Ishikawa (cell line): ENCODE measurements at regions not wholly inside any gene's neighbourhood (a gene's known extent, or its start where the extent isn't known, plus 50 kb on each side); places are given as distances from the start of the nearest gene placed in this dataset.

Experiments
- CEBPB ChIP-seq: IDR thresholded peaks from 2 replicates; pipeline ENCODE4 v1.6.1; 2012
- CREB1 ChIP-seq: IDR thresholded peaks from 2 replicates; pipeline ENCODE4 v1.6.1; 2012; ENCODE audit warnings: low read depth
- EGR1 ChIP-seq: IDR thresholded peaks from 2 replicates; pipeline ENCODE4 v1.6.1; 2012
- EP300 ChIP-seq: IDR thresholded peaks from 2 replicates; pipeline ENCODE4 v1.6.1; 2012; ENCODE audit warnings: borderline replicate concordance
- FOXM1 ChIP-seq: IDR thresholded peaks from 2 replicates; pipeline ENCODE4 v1.6.1; 2012; ENCODE audit warnings: low read depth, borderline replicate concordance
- NFIC ChIP-seq: IDR thresholded peaks from 2 replicates; pipeline ENCODE4 v1.6.1; 2012
- RAD21 ChIP-seq: IDR thresholded peaks from 2 replicates; pipeline ENCODE4 v1.6.1; 2012; ENCODE audit warnings: low read depth
- TAF1 ChIP-seq: IDR thresholded peaks from 2 replicates; pipeline ENCODE4 v1.6.1; 2012; ENCODE audit warnings: low read depth, mild to moderate bottlenecking
- TCF12 ChIP-seq: IDR thresholded peaks from 2 replicates; pipeline ENCODE4 v1.6.1; 2012; ENCODE audit warnings: low read depth
- TEAD4 ChIP-seq: IDR thresholded peaks from 2 replicates; pipeline ENCODE4 v1.6.1; 2012
- YY1 ChIP-seq: IDR thresholded peaks from 2 replicates; pipeline ENCODE4 v1.6.1; 2012; ENCODE audit warnings: low read depth
- ZBTB7A ChIP-seq: IDR thresholded peaks from 2 replicates; pipeline ENCODE4 v1.6.1; 2012; ENCODE audit warnings: low read depth
- TF ChIP-seq, protein P1 (sequence below): IDR thresholded peaks from 2 replicates; pipeline ENCODE4 v1.6.1; 2012
- TF ChIP-seq, protein P2 (sequence below): IDR thresholded peaks from 2 replicates; pipeline ENCODE4 v1.6.1; 2012; ENCODE audit warnings: low read depth, mild to moderate bottlenecking
- TF ChIP-seq, protein P3 (sequence below): IDR thresholded peaks from 2 replicates; pipeline ENCODE4 v1.6.1; 2012

DNA sequence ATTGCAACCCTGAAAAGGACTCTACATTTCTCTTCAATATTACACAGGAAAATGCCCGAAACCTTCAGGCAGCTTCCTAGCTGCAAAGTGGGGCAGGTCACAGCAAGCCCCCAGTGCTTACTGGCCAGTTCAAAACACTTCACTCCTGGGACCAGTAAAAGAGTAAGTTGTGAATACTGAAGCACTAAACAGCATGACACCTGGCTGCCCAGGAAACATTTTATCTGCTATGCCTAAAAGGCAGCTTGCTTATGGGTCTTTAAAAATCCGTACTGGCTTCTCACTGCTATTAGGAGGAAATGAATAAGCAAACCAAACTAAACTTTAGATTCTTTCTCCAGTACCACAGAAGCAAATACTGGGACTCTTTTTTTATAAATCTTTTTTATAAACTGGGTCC lies 457.9 kb upstream of the ALCAM start:
- TF ChIP-seq CEBPB: no peak
- no peak for TF ChIP-seq TAF1
- no peak for TF ChIP-seq FOXM1
- TF ChIP-seq, protein P1, sequence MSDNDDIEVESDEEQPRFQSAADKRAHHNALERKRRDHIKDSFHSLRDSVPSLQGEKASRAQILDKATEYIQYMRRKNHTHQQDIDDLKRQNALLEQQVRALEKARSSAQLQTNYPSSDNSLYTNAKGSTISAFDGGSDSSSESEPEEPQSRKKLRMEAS: no peak
- no peak for TF ChIP-seq EP300
- TF ChIP-seq NFIC: no peak
- no peak for TF ChIP-seq ZBTB7A
- TF ChIP-seq TEAD4: no peak
- TF ChIP-seq YY1: no peak
- no peak for TF ChIP-seq EGR1

DNA sequence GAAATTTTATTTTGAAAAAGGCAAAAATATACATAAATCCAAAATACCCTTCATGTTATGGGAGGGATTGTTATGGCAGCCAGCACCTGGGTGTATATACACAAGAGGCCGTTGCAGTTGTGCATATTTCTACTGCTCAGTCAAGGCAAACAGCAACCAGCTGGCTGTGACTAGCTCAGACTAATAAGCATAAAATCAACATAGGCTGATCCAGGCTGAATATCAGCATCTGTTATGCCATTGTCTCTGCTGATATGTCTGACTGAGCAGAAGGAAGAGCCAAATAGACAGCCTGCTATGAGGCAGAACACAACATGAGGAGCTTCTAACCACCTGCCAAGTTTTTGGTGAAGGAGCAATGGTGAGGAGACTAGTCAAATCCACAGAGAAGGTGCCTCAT lies 457.5 kb upstream of the ALCAM start:
- TF ChIP-seq RAD21: no peak
- no peak for TF ChIP-seq CREB1
- no peak for TF ChIP-seq ZBTB7A
- TF ChIP-seq, protein P2, sequence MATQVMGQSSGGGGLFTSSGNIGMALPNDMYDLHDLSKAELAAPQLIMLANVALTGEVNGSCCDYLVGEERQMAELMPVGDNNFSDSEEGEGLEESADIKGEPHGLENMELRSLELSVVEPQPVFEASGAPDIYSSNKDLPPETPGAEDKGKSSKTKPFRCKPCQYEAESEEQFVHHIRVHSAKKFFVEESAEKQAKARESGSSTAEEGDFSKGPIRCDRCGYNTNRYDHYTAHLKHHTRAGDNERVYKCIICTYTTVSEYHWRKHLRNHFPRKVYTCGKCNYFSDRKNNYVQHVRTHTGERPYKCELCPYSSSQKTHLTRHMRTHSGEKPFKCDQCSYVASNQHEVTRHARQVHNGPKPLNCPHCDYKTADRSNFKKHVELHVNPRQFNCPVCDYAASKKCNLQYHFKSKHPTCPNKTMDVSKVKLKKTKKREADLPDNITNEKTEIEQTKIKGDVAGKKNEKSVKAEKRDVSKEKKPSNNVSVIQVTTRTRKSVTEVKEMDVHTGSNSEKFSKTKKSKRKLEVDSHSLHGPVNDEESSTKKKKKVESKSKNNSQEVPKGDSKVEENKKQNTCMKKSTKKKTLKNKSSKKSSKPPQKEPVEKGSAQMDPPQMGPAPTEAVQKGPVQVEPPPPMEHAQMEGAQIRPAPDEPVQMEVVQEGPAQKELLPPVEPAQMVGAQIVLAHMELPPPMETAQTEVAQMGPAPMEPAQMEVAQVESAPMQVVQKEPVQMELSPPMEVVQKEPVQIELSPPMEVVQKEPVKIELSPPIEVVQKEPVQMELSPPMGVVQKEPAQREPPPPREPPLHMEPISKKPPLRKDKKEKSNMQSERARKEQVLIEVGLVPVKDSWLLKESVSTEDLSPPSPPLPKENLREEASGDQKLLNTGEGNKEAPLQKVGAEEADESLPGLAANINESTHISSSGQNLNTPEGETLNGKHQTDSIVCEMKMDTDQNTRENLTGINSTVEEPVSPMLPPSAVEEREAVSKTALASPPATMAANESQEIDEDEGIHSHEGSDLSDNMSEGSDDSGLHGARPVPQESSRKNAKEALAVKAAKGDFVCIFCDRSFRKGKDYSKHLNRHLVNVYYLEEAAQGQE: no peak
- no peak for TF ChIP-seq TEAD4
- TF ChIP-seq TAF1: no peak
- no peak for TF ChIP-seq EP300
- TF ChIP-seq, protein P3, sequence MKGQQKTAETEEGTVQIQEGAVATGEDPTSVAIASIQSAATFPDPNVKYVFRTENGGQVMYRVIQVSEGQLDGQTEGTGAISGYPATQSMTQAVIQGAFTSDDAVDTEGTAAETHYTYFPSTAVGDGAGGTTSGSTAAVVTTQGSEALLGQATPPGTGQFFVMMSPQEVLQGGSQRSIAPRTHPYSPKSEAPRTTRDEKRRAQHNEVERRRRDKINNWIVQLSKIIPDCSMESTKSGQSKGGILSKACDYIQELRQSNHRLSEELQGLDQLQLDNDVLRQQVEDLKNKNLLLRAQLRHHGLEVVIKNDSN: no peak
- no peak for TF ChIP-seq NFIC
- TF ChIP-seq TCF12: no peak
- no peak for TF ChIP-seq EGR1
- TF ChIP-seq CEBPB: no peak
- TF ChIP-seq, protein P1: no peak
- no peak for TF ChIP-seq FOXM1
- no peak for TF ChIP-seq YY1

DNA sequence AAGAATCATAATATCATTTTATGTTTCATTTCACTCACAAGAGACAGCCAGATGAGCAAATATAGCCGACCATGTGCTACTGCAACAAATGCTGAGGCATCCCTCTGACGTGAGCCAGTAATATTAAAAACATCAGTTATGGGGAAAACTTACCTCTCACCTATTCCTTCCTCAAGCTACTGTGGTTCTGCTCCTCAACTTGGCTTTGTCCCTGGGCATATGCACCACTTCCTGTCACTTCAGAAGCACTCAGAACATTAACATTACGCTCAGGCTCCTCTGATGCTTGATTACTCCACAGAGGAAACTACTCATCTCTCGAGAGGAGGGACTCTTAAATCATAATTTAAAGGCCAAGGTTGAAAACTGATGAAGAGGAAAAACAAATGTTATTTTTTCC lies 457.0 kb upstream of the ALCAM start:
- no peak for TF ChIP-seq TCF12
- no peak for TF ChIP-seq TAF1
- TF ChIP-seq ZBTB7A: no peak
- TF ChIP-seq, protein P2: no peak
- no peak for TF ChIP-seq EGR1
- TF ChIP-seq EP300: no peak
- TF ChIP-seq NFIC: no peak

DNA sequence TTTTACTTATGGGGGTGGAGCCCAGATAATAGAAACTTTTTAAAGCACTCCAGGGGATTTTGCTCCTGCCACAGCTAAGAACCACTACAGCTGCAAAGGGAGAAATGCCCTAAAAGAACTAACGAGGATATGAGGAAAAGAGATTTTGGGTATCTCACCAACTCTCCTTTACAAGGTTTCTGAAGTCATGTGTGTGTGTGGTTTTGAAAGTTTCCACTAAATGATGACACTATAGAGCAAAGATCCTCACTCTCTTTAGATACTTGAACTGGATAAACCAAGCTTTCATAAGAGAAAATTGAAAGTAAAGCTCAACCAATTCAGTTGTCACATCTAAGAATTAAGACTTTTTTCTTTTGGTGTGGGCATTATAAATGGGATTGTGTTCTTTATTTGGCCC lies 455.3 kb upstream of the ALCAM start:
- TF ChIP-seq YY1 (no peak), CREB1 (no peak), NFIC (no peak), CEBPB (no peak), TAF1 (no peak), TEAD4 (no peak), RAD21 (no peak), EGR1 (no peak), FOXM1 (no peak), TCF12 (no peak), EP300 (no peak), ZBTB7A (no peak)
- TF ChIP-seq, protein P3: no peak
- TF ChIP-seq, protein P1: no peak
- TF ChIP-seq, protein P2: no peak

DNA sequence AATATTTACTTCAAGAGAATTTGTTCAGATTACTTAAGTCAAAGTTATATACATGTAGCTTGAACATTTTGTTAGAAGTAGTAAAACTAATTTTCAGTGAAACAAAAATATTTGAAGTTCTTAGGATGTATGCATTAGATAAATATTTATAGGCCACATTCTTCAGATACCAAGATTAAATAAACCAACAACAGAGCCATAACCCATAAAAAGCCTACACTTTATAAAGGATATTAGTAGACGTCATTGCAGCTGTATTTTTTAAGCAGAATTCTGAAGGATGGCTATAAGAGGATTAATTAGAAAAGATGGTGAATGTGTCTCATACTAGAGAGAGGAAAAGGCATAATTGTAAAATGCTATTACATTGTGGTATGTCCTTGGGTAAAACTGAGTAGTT lies 449.7 kb upstream of the ALCAM start:
- TF ChIP-seq CEBPB (no peak), TEAD4 (no peak), FOXM1 (no peak), TAF1 (no peak), TCF12 (no peak), RAD21 (no peak), ZBTB7A (no peak), EGR1 (no peak), CREB1 (no peak), NFIC (no peak), YY1 (no peak), EP300 (no peak)
- TF ChIP-seq, protein P2: no peak
- TF ChIP-seq, protein P1: no peak
- TF ChIP-seq, protein P3: no peak
